ENCODE measurements at regions not wholly inside any gene's neighbourhood (a gene's known extent, or its start where the extent isn't known, plus 50 kb on each side); places are given as distances from the start of the nearest gene placed in this dataset.

DNA sequence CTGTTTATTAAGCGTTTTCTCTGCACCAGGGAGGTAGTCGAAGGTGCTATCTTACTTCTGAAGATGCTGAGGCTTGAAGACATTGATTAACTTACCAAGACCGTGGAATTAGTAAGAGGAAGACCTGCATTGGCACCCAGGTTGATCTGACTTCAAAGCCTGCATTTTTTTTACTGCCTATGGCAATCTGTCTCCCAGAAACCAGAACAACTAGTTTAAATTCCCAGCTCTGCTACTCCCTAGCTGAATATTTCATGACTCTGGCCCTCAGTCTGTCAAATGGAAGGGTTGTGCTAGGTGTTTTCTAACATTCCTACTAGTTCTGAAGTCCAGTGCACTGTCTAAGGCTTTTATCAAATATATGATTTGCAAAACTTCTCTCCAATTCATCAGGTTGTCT lies 52.0 kb upstream of the GRAMD1B start:
- H3K4me1 ChIP-seq, result no peaks in the 10 kb centered on the region

DNA sequence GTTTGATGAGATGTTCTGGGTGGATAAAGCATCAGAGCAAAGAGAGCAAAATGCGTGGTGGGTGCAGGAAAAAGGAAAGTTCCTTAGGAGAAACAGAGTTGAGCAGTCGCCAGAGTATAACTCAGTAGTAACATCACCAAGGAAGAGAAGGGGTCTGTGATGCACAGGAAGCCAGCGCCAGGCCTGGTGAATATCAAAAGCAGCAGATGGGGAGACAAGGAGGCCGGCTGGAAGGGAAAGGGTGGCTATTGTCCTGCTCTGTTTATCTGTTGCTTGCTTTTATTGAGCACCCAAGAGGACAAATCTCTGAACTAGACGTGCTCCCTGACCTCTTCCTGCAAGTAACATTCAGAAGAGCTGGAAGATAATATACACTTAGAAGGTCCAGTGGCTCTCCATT lies 52.7 kb upstream of the GRAMD1B start:
- H3K27me3 ChIP-seq (ENCODE audit: control insufficient read depth, insufficient read depth, low read length), result no peaks in the 10 kb centered on the region
- H3K9me3 ChIP-seq (ENCODE audit: control insufficient read depth, low read length), result no peaks in the 10 kb centered on the region
- TF ChIP-seq, protein P1, sequence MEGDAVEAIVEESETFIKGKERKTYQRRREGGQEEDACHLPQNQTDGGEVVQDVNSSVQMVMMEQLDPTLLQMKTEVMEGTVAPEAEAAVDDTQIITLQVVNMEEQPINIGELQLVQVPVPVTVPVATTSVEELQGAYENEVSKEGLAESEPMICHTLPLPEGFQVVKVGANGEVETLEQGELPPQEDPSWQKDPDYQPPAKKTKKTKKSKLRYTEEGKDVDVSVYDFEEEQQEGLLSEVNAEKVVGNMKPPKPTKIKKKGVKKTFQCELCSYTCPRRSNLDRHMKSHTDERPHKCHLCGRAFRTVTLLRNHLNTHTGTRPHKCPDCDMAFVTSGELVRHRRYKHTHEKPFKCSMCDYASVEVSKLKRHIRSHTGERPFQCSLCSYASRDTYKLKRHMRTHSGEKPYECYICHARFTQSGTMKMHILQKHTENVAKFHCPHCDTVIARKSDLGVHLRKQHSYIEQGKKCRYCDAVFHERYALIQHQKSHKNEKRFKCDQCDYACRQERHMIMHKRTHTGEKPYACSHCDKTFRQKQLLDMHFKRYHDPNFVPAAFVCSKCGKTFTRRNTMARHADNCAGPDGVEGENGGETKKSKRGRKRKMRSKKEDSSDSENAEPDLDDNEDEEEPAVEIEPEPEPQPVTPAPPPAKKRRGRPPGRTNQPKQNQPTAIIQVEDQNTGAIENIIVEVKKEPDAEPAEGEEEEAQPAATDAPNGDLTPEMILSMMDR (IDR thresholded peaks at IDR 0.05), result no peak
- H3K79me2 ChIP-seq, result no peaks in the 10 kb centered on the region
- H3K9ac ChIP-seq, result no peak overlapping the region
- no peaks in the 10 kb centered on the region for H3K4me1 ChIP-seq
- no peak overlapping the region for H3K4me2 ChIP-seq (ENCODE audit: low read length)
- no peak overlapping the region for H3K27ac ChIP-seq
- no peak overlapping the region for H3K4me3 ChIP-seq (ENCODE audit: low read depth, low read length)
- no peaks in the 10 kb centered on the region for H3K36me3 ChIP-seq (ENCODE audit: control insufficient read depth, insufficient read depth, low read length)
- no peak overlapping the region for H2AFZ ChIP-seq

More for the DNA sequence above, 52.0 kb upstream of the GRAMD1B start:
- Histone ChIP-seq H3K9me3 (ENCODE audit: control insufficient read depth, low read length) (no peaks in the 10 kb centered on the region), H2AFZ (no peak overlapping the region), H3K4me2 (ENCODE audit: low read length) (no peak overlapping the region), H3K27ac (no peak overlapping the region), H3K9ac (no peak overlapping the region), H3K4me3 (ENCODE audit: low read depth, low read length) (no peak overlapping the region), H3K27me3 (ENCODE audit: control insufficient read depth, insufficient read depth, low read length) (no peaks in the 10 kb centered on the region), H3K36me3 (ENCODE audit: control insufficient read depth, insufficient read depth, low read length) (no peaks in the 10 kb centered on the region), H3K79me2 (no peaks in the 10 kb centered on the region)
- TF ChIP-seq, protein P1 (IDR thresholded peaks at IDR 0.05), result no peak

DNA sequence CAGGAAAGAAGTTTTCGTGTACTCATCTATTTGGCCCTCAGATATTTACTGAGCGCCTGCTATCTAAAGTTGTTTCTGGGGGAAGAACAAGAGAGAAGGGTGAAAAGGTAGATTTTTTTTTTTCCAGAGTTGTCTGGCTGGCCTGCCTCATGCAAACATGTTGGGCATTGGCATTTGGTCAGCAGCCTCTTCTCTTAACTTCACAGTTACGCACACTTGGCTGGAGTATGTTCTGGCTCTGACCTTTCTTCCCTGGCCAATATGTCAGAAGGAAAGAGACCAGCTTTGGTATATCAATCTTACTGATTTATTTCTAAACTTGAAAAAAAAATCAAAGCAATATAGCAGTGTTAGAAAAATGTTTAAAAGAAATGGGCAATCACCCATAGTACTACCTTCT lies 54.2 kb upstream of the GRAMD1B start:
- TF ChIP-seq, protein P1 (IDR thresholded peaks at IDR 0.05), result no peak
- H3K79me2 ChIP-seq, result no peaks in the 10 kb centered on the region
- no peak overlapping the region for H3K4me2 ChIP-seq (ENCODE audit: low read length)
- H3K9me3 ChIP-seq (ENCODE audit: control insufficient read depth, low read length), result no peaks in the 10 kb centered on the region
- H3K9ac ChIP-seq, result no peak overlapping the region
- no peak overlapping the region for H3K27ac ChIP-seq
- no peaks in the 10 kb centered on the region for H3K27me3 ChIP-seq (ENCODE audit: control insufficient read depth, insufficient read depth, low read length)
- H3K36me3 ChIP-seq (ENCODE audit: control insufficient read depth, insufficient read depth, low read length), result no peaks in the 10 kb centered on the region
- H3K4me3 ChIP-seq (ENCODE audit: low read depth, low read length), result no peak overlapping the region
- H3K4me1 ChIP-seq, result no peaks in the 10 kb centered on the region
- H2AFZ ChIP-seq, result no peak overlapping the region

DNA sequence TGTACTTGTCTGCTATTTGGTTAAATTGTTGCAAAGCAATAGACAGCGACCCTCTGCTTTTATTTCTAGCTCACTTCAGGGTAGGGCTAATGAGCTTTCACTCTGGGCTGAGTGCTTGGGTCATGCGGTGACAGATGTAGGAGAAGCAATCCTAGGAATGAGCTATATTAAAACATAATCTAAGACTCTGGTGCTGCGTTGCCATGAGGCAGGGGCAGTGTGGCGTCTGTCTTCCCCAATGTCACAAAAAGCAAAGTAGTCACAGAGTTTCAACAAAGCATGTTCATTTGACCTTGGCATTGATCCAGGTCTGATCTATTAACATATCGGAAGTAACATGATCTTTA lies 55.5 kb upstream of the GRAMD1B start:
- H3K36me3 ChIP-seq (ENCODE audit: control insufficient read depth, insufficient read depth, low read length), result no peaks in the 10 kb centered on the region
- no peaks in the 10 kb centered on the region for H3K4me1 ChIP-seq
- TF ChIP-seq, protein P1 (IDR thresholded peaks at IDR 0.05), result no peak
- H2AFZ ChIP-seq, result no peak overlapping the region
- no peak overlapping the region for H3K4me3 ChIP-seq (ENCODE audit: low read depth, low read length)
- no peak overlapping the region for H3K4me2 ChIP-seq (ENCODE audit: low read length)
- no peaks in the 10 kb centered on the region for H3K27me3 ChIP-seq (ENCODE audit: control insufficient read depth, insufficient read depth, low read length)
- no peaks in the 10 kb centered on the region for H3K79me2 ChIP-seq
- no peak overlapping the region for H3K9ac ChIP-seq
- H3K27ac ChIP-seq, result no peak overlapping the region
- no peaks in the 10 kb centered on the region for H3K9me3 ChIP-seq (ENCODE audit: control insufficient read depth, low read length)

DNA sequence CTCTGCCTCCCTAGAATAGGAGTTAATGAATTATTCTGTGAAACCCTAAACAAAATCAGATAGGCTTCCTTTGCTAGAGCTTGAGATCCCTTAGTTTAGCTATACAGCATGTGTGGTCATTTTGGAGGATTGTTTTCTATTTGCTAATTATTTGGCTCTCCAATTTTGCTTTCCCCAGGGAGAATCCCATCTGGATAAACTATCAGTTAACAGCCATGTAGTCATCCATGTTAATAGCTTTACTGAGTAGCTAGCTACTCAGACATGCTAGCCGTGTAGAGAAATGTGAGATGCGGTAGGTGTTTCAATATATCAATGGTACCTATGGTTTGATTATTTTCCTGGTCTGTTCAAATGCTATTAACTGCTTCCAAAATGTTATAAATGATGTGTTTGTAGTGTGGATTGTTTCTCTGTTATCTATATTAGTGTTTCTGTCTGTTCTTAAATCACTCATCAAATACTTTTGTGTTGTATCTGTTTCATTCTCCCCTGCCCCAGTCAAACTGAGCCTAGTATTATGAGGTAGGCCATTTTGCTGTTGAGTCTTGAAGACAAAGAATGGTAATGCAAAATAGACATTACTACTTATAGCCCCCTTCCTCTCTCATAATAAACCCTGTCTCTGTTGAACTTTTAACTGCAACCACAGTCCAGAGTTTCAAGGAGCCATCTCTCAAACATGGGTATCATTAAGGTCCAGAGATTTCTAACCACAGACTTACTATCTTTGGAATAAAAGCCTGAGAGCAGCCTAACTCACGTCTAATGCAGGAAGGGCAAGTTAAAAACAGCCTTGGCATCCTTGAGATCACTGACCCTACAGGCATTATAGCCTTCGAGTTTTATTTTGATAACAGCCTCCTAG lies 56.1 kb upstream of the GRAMD1B start:
- no peaks in the 10 kb centered on the region for H3K79me2 ChIP-seq
- no peak overlapping the region for H3K4me2 ChIP-seq (ENCODE audit: low read length)
- H3K9ac ChIP-seq, result no peak overlapping the region
- no peaks in the 10 kb centered on the region for H3K36me3 ChIP-seq (ENCODE audit: control insufficient read depth, insufficient read depth, low read length)
- TF ChIP-seq, protein P1 (IDR thresholded peaks at IDR 0.05), result no peak
- H3K9me3 ChIP-seq (ENCODE audit: control insufficient read depth, low read length), result no peaks in the 10 kb centered on the region
- no peak overlapping the region for H3K4me3 ChIP-seq (ENCODE audit: low read depth, low read length)
- H3K27me3 ChIP-seq (ENCODE audit: control insufficient read depth, insufficient read depth, low read length), result no peaks in the 10 kb centered on the region
- H2AFZ ChIP-seq, result no peak overlapping the region
- no peaks in the 10 kb centered on the region for H3K4me1 ChIP-seq
- H3K27ac ChIP-seq, result no peak overlapping the region
